ENCODE measurements at regions not wholly inside any gene's neighbourhood (a gene's known extent, or its start where the extent isn't known, plus 50 kb on each side); places are given as distances from the start of the nearest gene placed in this dataset.
"Not testable (repeated sequence)": the region's sequence is repeated elsewhere in the genome, so short reads cannot be mapped to it uniquely, and the experiment has no call there.

DNA sequence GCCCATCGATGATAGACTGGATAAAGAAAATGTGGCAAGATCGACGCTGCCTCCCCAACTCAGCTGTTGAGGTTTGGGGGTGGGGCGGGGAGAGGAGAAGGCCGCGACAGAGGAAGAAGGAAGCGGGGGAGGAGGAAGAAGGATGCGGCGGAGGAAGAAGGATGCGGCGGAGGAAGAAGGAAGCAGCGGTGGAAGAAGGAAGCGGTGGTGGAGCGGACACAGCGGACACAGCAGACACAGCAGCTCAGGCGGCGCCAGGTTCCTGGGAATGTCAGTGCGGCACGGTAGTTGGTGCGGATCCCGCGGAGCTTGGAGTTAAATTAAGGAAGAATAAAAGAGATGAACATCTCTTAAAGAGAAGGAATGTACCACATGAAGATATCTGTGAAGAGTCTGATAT is 163.9 kb upstream of the NT5E start:
- Histone ChIP-seq H3K4me3 (ENCODE audit: low read length) (no peak overlapping the region), H3K4me2 (ENCODE audit: low read depth, low read length, poor library complexity, severe bottlenecking) (no peak overlapping the region), H4K20me1 (ENCODE audit: insufficient read depth, low read depth, low read length) (no peaks in the 10 kb centered on the region), H3K36me3 (ENCODE audit: insufficient read depth, low read length) (no peaks in the 10 kb centered on the region), H3K9me2 (replicated peaks; ENCODE audit: insufficient read depth, low read length) (0 out of 2 replicates have a peak, but pooled peaks cover 5% of the 10 kb centered on the region), H3K27me3 (ENCODE audit: low read length) (no peaks in the 10 kb centered on the region), H3K27ac (ENCODE audit: low read length) (no peak overlapping the region), H2AFZ (ENCODE audit: low read length) (no peak overlapping the region), H3K4me1 (ENCODE audit: low read length) (no peaks in the 10 kb centered on the region), H3K9ac (ENCODE audit: low read length) (no peak overlapping the region), H3K79me2 (ENCODE audit: low read length) (no peaks in the 10 kb centered on the region), H3K9me3 (ENCODE audit: low read length) (no peaks in the 10 kb centered on the region)
- no peak for DNase-seq

DNA sequence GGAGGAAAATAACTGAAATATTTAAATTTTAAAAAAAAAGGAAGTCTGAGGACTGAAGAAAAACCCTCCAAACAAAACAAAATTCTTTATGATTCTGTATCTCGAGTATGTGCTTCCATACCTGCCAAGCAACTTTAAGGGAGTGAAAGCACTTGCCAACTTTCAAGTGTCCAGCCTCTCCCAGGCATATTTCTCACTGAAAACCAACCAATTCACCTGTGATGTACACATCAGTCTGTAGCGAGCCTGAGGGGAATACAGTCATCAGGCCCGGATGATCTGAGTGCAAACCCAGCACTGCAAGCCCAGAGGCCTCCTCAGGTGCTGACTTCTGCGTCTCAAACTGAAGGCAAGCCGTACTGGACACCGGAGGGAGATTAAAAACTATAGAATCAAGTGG is 164.8 kb upstream of the NT5E start:
- no peak overlapping the region for H3K4me3 ChIP-seq (ENCODE audit: low read length)
- H3K4me1 ChIP-seq (ENCODE audit: low read length): no peaks in the 10 kb centered on the region
- no peak for DNase-seq
- H3K9ac ChIP-seq (ENCODE audit: low read length): no peak overlapping the region
- no peak overlapping the region for H3K27ac ChIP-seq (ENCODE audit: low read length)
- no peaks in the 10 kb centered on the region for H3K27me3 ChIP-seq (ENCODE audit: low read length)
- H3K79me2 ChIP-seq (ENCODE audit: low read length): no peaks in the 10 kb centered on the region
- no peaks in the 10 kb centered on the region for H4K20me1 ChIP-seq (ENCODE audit: insufficient read depth, low read depth, low read length)
- no peak overlapping the region for H2AFZ ChIP-seq (ENCODE audit: low read length)
- no peaks in the 10 kb centered on the region for H3K36me3 ChIP-seq (ENCODE audit: insufficient read depth, low read length)
- 0 out of 2 replicates have a peak, but pooled peaks cover 5% of the 10 kb centered on the region for H3K9me2 ChIP-seq (replicated peaks; ENCODE audit: insufficient read depth, low read length)
- no peak overlapping the region for H3K4me2 ChIP-seq (ENCODE audit: low read depth, low read length, poor library complexity, severe bottlenecking)
- no peaks in the 10 kb centered on the region for H3K9me3 ChIP-seq (ENCODE audit: low read length)

DNA sequence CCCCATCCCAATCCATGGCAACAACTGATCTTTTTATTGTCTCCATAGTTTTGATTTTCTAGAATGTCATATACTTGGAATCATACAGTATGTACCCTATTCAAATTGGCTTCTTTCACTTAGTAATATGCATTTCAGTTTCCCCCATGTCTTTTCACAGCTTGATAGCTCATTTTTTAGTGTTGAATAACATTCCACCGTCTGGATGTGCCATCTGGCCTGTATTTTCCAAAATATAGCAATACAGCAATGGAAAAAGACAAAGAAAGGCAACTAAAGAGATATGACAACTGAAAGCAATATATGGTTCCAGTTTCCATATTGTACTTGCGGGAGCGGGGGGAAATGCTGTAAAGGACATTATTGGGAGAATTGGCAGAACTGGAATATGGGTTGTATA is 166.4 kb upstream of the NT5E start:
- Histone ChIP-seq H3K9me2 (replicated peaks; ENCODE audit: insufficient read depth, low read length) (0 out of 2 replicates have a peak, but pooled peaks cover 5% of the 10 kb centered on the region), H3K4me2 (ENCODE audit: low read depth, low read length, poor library complexity, severe bottlenecking) (no peak overlapping the region), H4K20me1 (ENCODE audit: insufficient read depth, low read depth, low read length) (no peaks in the 10 kb centered on the region), H3K9ac (ENCODE audit: low read length) (no peak overlapping the region), H3K79me2 (ENCODE audit: low read length) (no peaks in the 10 kb centered on the region), H3K27ac (ENCODE audit: low read length) (no peak overlapping the region), H2AFZ (ENCODE audit: low read length) (no peak overlapping the region), H3K4me3 (ENCODE audit: low read length) (no peak overlapping the region), H3K27me3 (ENCODE audit: low read length) (no peaks in the 10 kb centered on the region), H3K4me1 (ENCODE audit: low read length) (no peaks in the 10 kb centered on the region), H3K9me3 (ENCODE audit: low read length) (no peaks in the 10 kb centered on the region), H3K36me3 (ENCODE audit: insufficient read depth, low read length) (no peaks in the 10 kb centered on the region)
- DNase-seq: no peak

DNA sequence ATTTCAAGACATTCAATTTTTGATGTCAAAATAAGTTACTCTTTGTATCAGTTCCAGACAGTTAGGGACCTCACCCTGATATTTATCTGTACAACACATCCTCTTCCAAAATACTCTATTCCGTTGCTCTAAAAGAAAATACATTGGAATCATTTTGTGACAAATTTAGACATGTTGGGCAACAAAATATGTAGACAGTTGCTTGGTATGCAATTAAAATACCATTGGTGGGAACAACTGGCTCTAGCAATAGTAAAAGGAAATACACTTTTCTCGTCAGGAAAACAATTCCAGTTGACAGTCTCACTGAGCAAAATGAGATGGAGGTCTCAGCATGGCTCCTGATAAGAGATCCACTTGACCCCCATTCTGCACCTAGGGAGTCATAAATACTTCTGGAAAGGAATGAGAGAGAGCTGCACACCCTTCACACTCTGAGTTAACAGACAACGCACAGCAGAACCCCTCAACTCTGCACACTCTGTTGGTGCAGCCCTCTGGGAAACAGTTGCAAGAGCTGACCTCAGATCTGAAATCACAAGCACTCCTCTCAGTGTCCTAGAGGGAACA is 171.3 kb upstream of the NT5E start:
- Histone ChIP-seq H3K4me1 (ENCODE audit: low read length) (no peaks in the 10 kb centered on the region), H3K4me3 (ENCODE audit: low read length) (no peak overlapping the region)

DNA sequence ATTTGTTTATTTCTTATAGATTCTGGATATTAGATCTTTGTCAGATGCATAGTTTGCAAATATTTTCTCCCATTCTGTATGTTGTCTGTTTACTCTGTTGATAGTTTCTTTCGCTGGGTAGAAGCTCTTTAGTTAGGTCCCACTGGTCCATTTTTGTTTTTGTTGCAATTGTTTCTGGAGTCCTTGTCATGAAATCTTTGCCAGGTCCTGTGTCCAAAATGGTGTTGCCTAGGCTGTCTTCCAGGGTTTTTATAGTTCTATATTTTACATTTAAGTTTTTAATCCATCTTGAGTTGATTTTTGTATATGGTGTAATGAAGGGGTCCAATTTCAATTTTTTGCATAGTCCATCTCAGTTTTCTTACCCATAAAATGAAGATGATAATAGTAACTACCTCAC is 173.9 kb upstream of the NT5E start:
- not testable (repeated sequence) for H3K9ac ChIP-seq (ENCODE audit: low read length); H3K79me2 ChIP-seq (ENCODE audit: low read length); H2AFZ ChIP-seq (ENCODE audit: low read length); H3K4me2 ChIP-seq (ENCODE audit: low read depth, low read length, poor library complexity, severe bottlenecking); H3K27ac ChIP-seq (ENCODE audit: low read length); H3K4me3 ChIP-seq (ENCODE audit: low read length); H3K9me2 ChIP-seq (replicated peaks; ENCODE audit: insufficient read depth, low read length); H3K36me3 ChIP-seq (ENCODE audit: insufficient read depth, low read length); H4K20me1 ChIP-seq (ENCODE audit: insufficient read depth, low read depth, low read length); H3K9me3 ChIP-seq (ENCODE audit: low read length); H3K27me3 ChIP-seq (ENCODE audit: low read length); H3K4me1 ChIP-seq (ENCODE audit: low read length); DNase-seq

More for the DNA sequence above, 171.3 kb upstream of the NT5E start:
- Histone ChIP-seq H3K9me2 (replicated peaks; ENCODE audit: insufficient read depth, low read length) (0 out of 2 replicates have a peak, but pooled peaks cover 5% of the 10 kb centered on the region), H3K36me3 (ENCODE audit: insufficient read depth, low read length) (no peaks in the 10 kb centered on the region), H3K9ac (ENCODE audit: low read length) (no peak overlapping the region), H3K4me2 (ENCODE audit: low read depth, low read length, poor library complexity, severe bottlenecking) (no peak overlapping the region), H2AFZ (ENCODE audit: low read length) (no peak overlapping the region), H3K79me2 (ENCODE audit: low read length) (no peaks in the 10 kb centered on the region), H4K20me1 (ENCODE audit: insufficient read depth, low read depth, low read length) (no peaks in the 10 kb centered on the region), H3K9me3 (ENCODE audit: low read length) (no peaks in the 10 kb centered on the region), H3K27ac (ENCODE audit: low read length) (no peak overlapping the region), H3K27me3 (ENCODE audit: low read length) (no peaks in the 10 kb centered on the region)
- DNase-seq: no peak

DNA sequence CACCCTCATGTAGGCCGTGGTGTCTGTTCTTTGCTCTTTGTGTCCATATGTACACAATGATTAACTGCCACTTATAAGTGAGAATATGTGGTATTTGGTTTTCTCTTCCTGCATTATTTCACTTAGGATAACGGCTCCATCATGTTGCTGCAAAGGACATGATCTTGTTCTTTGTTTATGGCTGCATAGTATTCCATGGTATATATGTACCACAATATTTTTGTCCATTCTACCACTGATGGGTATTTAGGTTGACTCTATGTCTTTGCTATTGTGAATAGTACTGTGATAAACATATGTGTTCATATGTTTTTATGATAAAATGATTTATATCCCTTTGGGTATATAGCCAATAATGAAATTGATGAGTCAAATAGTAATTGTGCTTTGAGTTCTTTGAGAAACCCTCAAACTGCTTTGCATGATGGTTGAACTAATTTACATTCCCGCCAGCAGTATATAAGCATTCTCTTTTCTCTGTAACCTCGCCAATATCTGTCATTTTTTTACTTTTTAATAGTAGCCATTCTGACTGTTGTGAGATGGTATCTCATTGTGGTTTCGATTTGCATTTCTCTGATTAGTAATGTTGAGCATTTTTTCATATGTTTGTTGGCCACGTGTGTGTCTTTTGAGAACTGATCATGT is 174.4 kb upstream of the NT5E start:
- Histone ChIP-seq H3K4me3 (ENCODE audit: low read length) (no peak overlapping the region), H3K4me1 (ENCODE audit: low read length) (no peaks in the 10 kb centered on the region), H3K27ac (ENCODE audit: low read length) (no peak overlapping the region), H3K9ac (ENCODE audit: low read length) (no peak overlapping the region), H3K36me3 (ENCODE audit: insufficient read depth, low read length) (no peaks in the 10 kb centered on the region), H3K4me2 (ENCODE audit: low read depth, low read length, poor library complexity, severe bottlenecking) (no peak overlapping the region), H2AFZ (ENCODE audit: low read length) (no peak overlapping the region), H4K20me1 (ENCODE audit: insufficient read depth, low read depth, low read length) (no peaks in the 10 kb centered on the region), H3K27me3 (ENCODE audit: low read length) (no peaks in the 10 kb centered on the region), H3K9me3 (ENCODE audit: low read length) (no peaks in the 10 kb centered on the region), H3K9me2 (replicated peaks; ENCODE audit: insufficient read depth, low read length) (no peaks in the 10 kb centered on the region), H3K79me2 (ENCODE audit: low read length) (no peaks in the 10 kb centered on the region)
- DNase-seq: no peak

DNA sequence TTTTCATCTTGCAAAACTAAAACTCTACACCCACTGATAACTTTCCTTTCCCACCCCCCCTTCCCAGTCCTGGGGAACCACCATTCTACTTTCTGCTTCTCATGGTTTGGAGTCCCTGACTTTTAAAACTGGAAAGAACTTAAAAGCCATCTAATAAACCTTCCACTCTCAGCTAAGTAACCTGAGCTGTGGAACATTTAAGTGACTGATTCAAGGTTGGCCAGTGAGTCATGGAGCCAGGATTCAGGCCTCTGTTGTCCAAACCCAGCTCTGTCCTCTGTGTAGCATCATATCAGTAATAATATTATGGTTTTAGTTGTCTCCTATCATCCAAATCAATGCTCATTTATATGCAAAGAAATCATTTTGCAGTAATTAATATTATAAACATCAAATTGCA is 176.0 kb upstream of the NT5E start:
- H3K9me3 ChIP-seq (ENCODE audit: low read length): no peaks in the 10 kb centered on the region
- no peaks in the 10 kb centered on the region for H3K27me3 ChIP-seq (ENCODE audit: low read length)
- H3K4me3 ChIP-seq (ENCODE audit: low read length): no peak overlapping the region
- no peaks in the 10 kb centered on the region for H4K20me1 ChIP-seq (ENCODE audit: insufficient read depth, low read depth, low read length)
- no peak overlapping the region for H3K9ac ChIP-seq (ENCODE audit: low read length)
- H3K9me2 ChIP-seq (replicated peaks; ENCODE audit: insufficient read depth, low read length): no peaks in the 10 kb centered on the region
- H3K4me1 ChIP-seq (ENCODE audit: low read length): no peaks in the 10 kb centered on the region
- H2AFZ ChIP-seq (ENCODE audit: low read length): no peak overlapping the region
- no peaks in the 10 kb centered on the region for H3K36me3 ChIP-seq (ENCODE audit: insufficient read depth, low read length)
- H3K79me2 ChIP-seq (ENCODE audit: low read length): no peaks in the 10 kb centered on the region
- no peak overlapping the region for H3K4me2 ChIP-seq (ENCODE audit: low read depth, low read length, poor library complexity, severe bottlenecking)
- DNase-seq: no peak
- no peak overlapping the region for H3K27ac ChIP-seq (ENCODE audit: low read length)

DNA sequence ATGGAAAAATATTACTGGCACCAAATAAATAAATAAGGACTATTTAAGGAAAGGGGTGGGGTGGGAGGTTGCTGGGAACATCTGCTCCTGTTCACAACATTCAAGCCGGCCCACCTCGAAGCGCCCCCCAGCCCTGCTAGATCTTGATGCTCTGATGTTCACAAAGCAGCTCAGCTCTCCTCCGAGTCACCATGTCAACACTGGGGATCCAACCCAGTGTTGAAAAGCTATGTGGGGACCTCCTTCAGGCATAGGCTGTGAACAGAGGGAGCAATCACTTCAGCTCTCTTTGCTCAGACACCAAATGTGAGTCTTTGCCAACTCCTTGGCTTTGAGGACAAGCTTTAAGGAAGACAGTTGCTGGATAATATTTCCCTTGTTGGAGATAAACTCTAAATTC is 176.8 kb upstream of the NT5E start:
- H3K4me2 ChIP-seq (ENCODE audit: low read depth, low read length, poor library complexity, severe bottlenecking): no peak overlapping the region
- no peaks in the 10 kb centered on the region for H4K20me1 ChIP-seq (ENCODE audit: insufficient read depth, low read depth, low read length)
- H3K4me3 ChIP-seq (ENCODE audit: low read length): no peak overlapping the region
- H3K27ac ChIP-seq (ENCODE audit: low read length): no peak overlapping the region
- H3K79me2 ChIP-seq (ENCODE audit: low read length): no peaks in the 10 kb centered on the region
- no peaks in the 10 kb centered on the region for H3K36me3 ChIP-seq (ENCODE audit: insufficient read depth, low read length)
- no peak for DNase-seq
- H3K9me3 ChIP-seq (ENCODE audit: low read length): no peaks in the 10 kb centered on the region
- no peak overlapping the region for H3K9ac ChIP-seq (ENCODE audit: low read length)
- H3K27me3 ChIP-seq (ENCODE audit: low read length): no peaks in the 10 kb centered on the region
- H3K4me1 ChIP-seq (ENCODE audit: low read length): no peaks in the 10 kb centered on the region
- H3K9me2 ChIP-seq (replicated peaks; ENCODE audit: insufficient read depth, low read length): no peaks in the 10 kb centered on the region
- H2AFZ ChIP-seq (ENCODE audit: low read length): no peak overlapping the region

All from Karpas-422 (cell line).